ENCODE measurements at regions not wholly inside any gene's neighbourhood (a gene's known extent, or its start where the extent isn't known, plus 50 kb on each side); places are given as distances from the start of the nearest gene placed in this dataset.
"Not testable (repeated sequence)": the region's sequence is repeated elsewhere in the genome, so short reads cannot be mapped to it uniquely, and the experiment has no call there.

GRCh38 chr3:197408177-197408957, 110.0 kb upstream of the DLG1 start:
- DNase-seq (ENCODE audit: low read depth, low spot score) = no peak
- Histone ChIP-seq H3K4me1 (ENCODE audit: control insufficient read depth, insufficient read depth, low read length) (no peaks in the 10 kb centered on the region; the same call in 1 of the 2 replicates), H3K4me3 (ENCODE audit: low read length) (no peak overlapping the region), H3K36me3 (ENCODE audit: control insufficient read depth, insufficient read depth, low read length) (no peaks in the 10 kb centered on the region), H3K9me3 (ENCODE audit: control insufficient read depth, insufficient read depth, low read length) (peaks cover 3% of the 10 kb centered on the region; the same call in 1 of the 2 replicates), H3K27me3 (ENCODE audit: control insufficient read depth, insufficient read depth, low read length) (no peaks in the 10 kb centered on the region), H3K27ac (ENCODE audit: low read length) (no peak overlapping the region)
- no CpG with 5 or more reads among the region's 9 CpGs for WGBS (ENCODE audit: insufficient coverage, insufficient read length)

GRCh38 chr3:197407526-197407925, 109.1 kb upstream of the DLG1 start:
- WGBS (ENCODE audit: insufficient coverage, insufficient read length) = no CpG with 5 or more reads among the region's 3 CpGs
- Histone ChIP-seq H3K4me1 (ENCODE audit: control insufficient read depth, insufficient read depth, low read length) (no peaks in the 10 kb centered on the region; the same call in 1 of the 2 replicates), H3K27me3 (ENCODE audit: control insufficient read depth, insufficient read depth, low read length) (no peaks in the 10 kb centered on the region), H3K36me3 (ENCODE audit: control insufficient read depth, insufficient read depth, low read length) (no peaks in the 10 kb centered on the region), H3K9me3 (ENCODE audit: control insufficient read depth, insufficient read depth, low read length) (peaks cover 3% of the 10 kb centered on the region; the same call in 1 of the 2 replicates), H3K4me3 (ENCODE audit: low read length) (no peak overlapping the region), H3K27ac (ENCODE audit: low read length) (no peak overlapping the region)
- DNase-seq (ENCODE audit: low read depth, low spot score) = no peak

DNA sequence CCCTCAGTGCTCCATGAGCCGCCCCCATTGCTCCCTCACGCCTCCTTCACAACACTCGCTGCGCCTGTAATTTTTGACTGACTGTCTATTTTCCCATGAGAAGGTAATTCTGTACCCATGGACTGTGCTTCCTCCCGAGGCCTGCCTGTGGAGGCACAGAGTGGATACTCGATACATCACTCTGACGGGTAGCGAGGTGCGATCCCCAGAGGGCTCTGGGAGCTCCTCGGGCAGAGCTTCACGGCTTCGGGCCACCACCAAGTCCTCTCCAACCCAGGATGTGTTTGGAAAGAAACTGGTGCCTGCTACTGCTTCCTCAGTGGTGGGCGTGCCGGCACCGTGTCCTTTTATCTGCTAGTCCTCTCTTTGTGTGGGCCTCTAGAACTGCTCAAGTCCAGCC, 108.6 kb upstream of the DLG1 start:
- no peak for DNase-seq (ENCODE audit: low read depth, low spot score)
- H3K36me3 ChIP-seq (ENCODE audit: control insufficient read depth, insufficient read depth, low read length) = no peaks in the 10 kb centered on the region
- H3K4me3 ChIP-seq (ENCODE audit: low read length) = no peak overlapping the region
- no peaks in the 10 kb centered on the region; the same call in 1 of the 2 replicates for H3K4me1 ChIP-seq (ENCODE audit: control insufficient read depth, insufficient read depth, low read length)
- H3K27me3 ChIP-seq (ENCODE audit: control insufficient read depth, insufficient read depth, low read length) = no peaks in the 10 kb centered on the region
- no CpG with 5 or more reads among the region's 15 CpGs for WGBS (ENCODE audit: insufficient coverage, insufficient read length)
- peaks cover 3% of the 10 kb centered on the region; the same call in 1 of the 2 replicates for H3K9me3 ChIP-seq (ENCODE audit: control insufficient read depth, insufficient read depth, low read length)
- H3K27ac ChIP-seq (ENCODE audit: low read length) = no peak overlapping the region

DNA sequence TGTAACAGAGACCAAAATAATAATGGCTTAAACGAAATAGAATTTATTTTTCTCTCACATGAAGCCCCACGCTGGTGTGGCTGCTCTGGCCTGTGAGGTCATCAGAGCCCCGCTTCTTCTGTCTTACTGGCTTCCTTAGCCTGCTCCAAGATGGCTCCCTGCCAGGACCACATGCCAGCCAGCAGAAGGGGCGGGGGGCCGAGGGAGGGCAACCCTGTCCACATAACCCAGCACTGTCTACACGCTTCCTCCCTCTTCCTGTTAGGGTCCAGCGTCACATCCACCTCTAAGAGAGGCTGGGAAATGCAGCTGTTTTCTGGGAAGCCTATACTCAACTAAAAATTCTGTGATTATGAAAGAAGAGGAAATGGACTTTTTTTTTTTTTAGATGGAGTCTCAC, 107.9 kb upstream of the DLG1 start:
- WGBS (ENCODE audit: insufficient coverage, insufficient read length) = no CpG with 5 or more reads among the region's 7 CpGs
- H3K9me3 ChIP-seq (ENCODE audit: control insufficient read depth, insufficient read depth, low read length) = peaks cover 3% of the 10 kb centered on the region; the same call in 1 of the 2 replicates
- no peak overlapping the region for H3K4me3 ChIP-seq (ENCODE audit: low read length)
- no peaks in the 10 kb centered on the region; the same call in 1 of the 2 replicates for H3K4me1 ChIP-seq (ENCODE audit: control insufficient read depth, insufficient read depth, low read length)
- H3K36me3 ChIP-seq (ENCODE audit: control insufficient read depth, insufficient read depth, low read length) = no peaks in the 10 kb centered on the region
- no peak for DNase-seq (ENCODE audit: low read depth, low spot score)
- H3K27ac ChIP-seq (ENCODE audit: low read length) = no peak overlapping the region
- H3K27me3 ChIP-seq (ENCODE audit: control insufficient read depth, insufficient read depth, low read length) = no peaks in the 10 kb centered on the region

DNA sequence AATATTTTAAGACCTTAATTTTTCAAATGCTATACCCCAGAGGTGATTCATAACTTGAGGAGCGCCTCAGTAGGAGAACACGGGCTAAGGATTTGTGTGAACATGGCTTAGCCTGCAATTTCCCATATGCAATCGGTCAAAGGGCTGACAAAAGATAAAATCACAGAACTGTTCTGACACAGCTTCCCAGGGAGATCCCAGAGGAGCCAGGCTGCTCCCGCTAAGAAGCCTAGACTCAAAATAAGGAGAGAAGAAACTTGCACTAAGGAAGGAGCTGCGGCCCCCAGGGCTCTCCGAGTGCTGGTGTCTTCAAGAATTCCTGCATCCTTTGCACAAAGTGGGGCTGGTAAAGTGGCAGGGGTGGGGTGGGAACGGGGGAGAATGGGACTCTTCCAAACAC, 106.3 kb upstream of the DLG1 start:
- WGBS (ENCODE audit: insufficient coverage, insufficient read length) = no CpG with 5 or more reads among the region's 7 CpGs

GRCh38 chr3:197404030-197404429, 105.6 kb upstream of the DLG1 start:
- H3K36me3 ChIP-seq (ENCODE audit: control insufficient read depth, insufficient read depth, low read length) = no peaks in the 10 kb centered on the region
- H3K27ac ChIP-seq (ENCODE audit: low read length) = no peak overlapping the region
- no peaks in the 10 kb centered on the region for H3K27me3 ChIP-seq (ENCODE audit: control insufficient read depth, insufficient read depth, low read length)
- no CpG with 5 or more reads among the region's 12 CpGs for WGBS (ENCODE audit: insufficient coverage, insufficient read length)
- H3K9me3 ChIP-seq (ENCODE audit: control insufficient read depth, insufficient read depth, low read length) = peaks cover under 1% of the 10 kb centered on the region; the same call in 1 of the 2 replicates
- no peak overlapping the region for H3K4me3 ChIP-seq (ENCODE audit: low read length)
- H3K4me1 ChIP-seq (ENCODE audit: control insufficient read depth, insufficient read depth, low read length) = no peaks in the 10 kb centered on the region; the same call in 1 of the 2 replicates
- no peak for DNase-seq (ENCODE audit: low read depth, low spot score)

More for the DNA sequence above, 106.3 kb upstream of the DLG1 start:
- Histone ChIP-seq H3K27ac (ENCODE audit: low read length) (no peak overlapping the region), H3K4me3 (ENCODE audit: low read length) (no peak overlapping the region), H3K9me3 (ENCODE audit: control insufficient read depth, insufficient read depth, low read length) (peaks cover 3% of the 10 kb centered on the region; the same call in 1 of the 2 replicates), H3K4me1 (ENCODE audit: control insufficient read depth, insufficient read depth, low read length) (no peaks in the 10 kb centered on the region; the same call in 1 of the 2 replicates), H3K36me3 (ENCODE audit: control insufficient read depth, insufficient read depth, low read length) (no peaks in the 10 kb centered on the region), H3K27me3 (ENCODE audit: control insufficient read depth, insufficient read depth, low read length) (no peaks in the 10 kb centered on the region)
- DNase-seq (ENCODE audit: low read depth, low spot score) = no peak

DNA sequence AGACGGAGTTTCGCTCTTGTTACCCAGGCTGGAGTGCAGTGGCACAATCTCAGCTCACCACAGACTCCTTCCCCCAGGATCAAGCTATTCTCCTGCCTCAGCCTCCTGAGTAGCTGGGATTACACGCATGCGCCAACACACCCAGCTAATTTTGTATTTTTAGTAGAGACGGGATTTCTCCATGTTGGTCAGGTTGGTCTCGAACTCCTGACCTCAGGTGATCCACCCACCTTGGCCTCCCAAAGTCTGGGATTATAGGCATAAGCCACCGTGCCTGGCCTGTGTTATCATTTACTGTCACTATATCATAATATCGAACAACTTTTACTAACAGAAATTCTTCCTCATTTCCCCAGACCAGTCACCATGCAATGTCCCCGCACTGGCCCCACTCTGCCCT, 104.0 kb upstream of the DLG1 start:
- DNase-seq (ENCODE audit: low read depth, low spot score); H3K9me3 ChIP-seq (ENCODE audit: control insufficient read depth, insufficient read depth, low read length); H3K27ac ChIP-seq (ENCODE audit: low read length); H3K27me3 ChIP-seq (ENCODE audit: control insufficient read depth, insufficient read depth, low read length); H3K4me3 ChIP-seq (ENCODE audit: low read length); H3K36me3 ChIP-seq (ENCODE audit: control insufficient read depth, insufficient read depth, low read length); H3K4me1 ChIP-seq (ENCODE audit: control insufficient read depth, insufficient read depth, low read length): not testable (repeated sequence)
- WGBS (ENCODE audit: insufficient coverage, insufficient read length) = 100% methylated on average over 1 of the region's 9 CpGs

- no peaks in the 10 kb centered on the region for H3K27me3 ChIP-seq (ENCODE audit: control insufficient read depth, insufficient read depth, low read length)
Observed at GRCh38 chr3:197399486-197399885, 101.1 kb upstream of the DLG1 start.

GRCh38 chr3:197398286-197398878, 100.0 kb upstream of the DLG1 start:
- Histone ChIP-seq H3K4me1 (ENCODE audit: control insufficient read depth, insufficient read depth, low read length) (no peaks in the 10 kb centered on the region), H3K4me3 (ENCODE audit: low read length) (no peak overlapping the region), H3K36me3 (ENCODE audit: control insufficient read depth, insufficient read depth, low read length) (no peaks in the 10 kb centered on the region), H3K27me3 (ENCODE audit: control insufficient read depth, insufficient read depth, low read length) (no peaks in the 10 kb centered on the region), H3K27ac (ENCODE audit: low read length) (no peak overlapping the region), H3K9me3 (ENCODE audit: control insufficient read depth, insufficient read depth, low read length) (no peaks in the 10 kb centered on the region)
- DNase-seq (ENCODE audit: low read depth, low spot score) = no peak
- WGBS (ENCODE audit: insufficient coverage, insufficient read length) = 100% methylated on average over 1 of the region's 6 CpGs

More at GRCh38 chr3:197399486-197399885, 101.1 kb upstream of the DLG1 start:
- no CpG with 5 or more reads among the region's 4 CpGs for WGBS (ENCODE audit: insufficient coverage, insufficient read length)
- H3K36me3 ChIP-seq (ENCODE audit: control insufficient read depth, insufficient read depth, low read length) = no peaks in the 10 kb centered on the region
- H3K4me3 ChIP-seq (ENCODE audit: low read length) = no peak overlapping the region
- no peak overlapping the region for H3K27ac ChIP-seq (ENCODE audit: low read length)
- no peak for DNase-seq (ENCODE audit: low read depth, low spot score)
- no peaks in the 10 kb centered on the region; the same call in 1 of the 2 replicates for H3K4me1 ChIP-seq (ENCODE audit: control insufficient read depth, insufficient read depth, low read length)
- H3K9me3 ChIP-seq (ENCODE audit: control insufficient read depth, insufficient read depth, low read length) = no peaks in the 10 kb centered on the region

DNA sequence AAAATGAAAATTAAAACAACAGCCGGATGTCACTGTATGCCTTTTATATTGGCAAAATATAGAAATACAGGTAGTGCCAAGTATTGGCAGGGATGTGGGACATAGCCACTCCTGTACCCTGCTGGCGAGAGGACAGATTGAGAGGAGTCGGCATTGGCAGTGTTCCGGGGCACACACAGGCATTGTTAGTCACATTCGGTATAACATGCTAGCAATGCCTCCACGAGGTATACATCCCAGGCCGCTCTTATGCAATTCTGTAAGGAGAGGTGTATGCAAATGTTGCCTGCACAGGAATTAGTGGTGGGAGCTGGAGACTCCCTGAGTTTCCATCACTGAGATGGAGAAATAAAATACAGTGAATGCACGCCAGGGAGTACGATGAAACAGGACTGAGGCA, 99.4 kb upstream of the DLG1 start:
- Histone ChIP-seq H3K4me3 (ENCODE audit: low read length) (no peak overlapping the region), H3K9me3 (ENCODE audit: control insufficient read depth, insufficient read depth, low read length) (no peaks in the 10 kb centered on the region), H3K4me1 (ENCODE audit: control insufficient read depth, insufficient read depth, low read length) (no peaks in the 10 kb centered on the region), H3K36me3 (ENCODE audit: control insufficient read depth, insufficient read depth, low read length) (no peaks in the 10 kb centered on the region), H3K27me3 (ENCODE audit: control insufficient read depth, insufficient read depth, low read length) (no peaks in the 10 kb centered on the region), H3K27ac (ENCODE audit: low read length) (no peak overlapping the region)
- WGBS (ENCODE audit: insufficient coverage, insufficient read length) = no CpG with 5 or more reads among the region's 9 CpGs
- DNase-seq (ENCODE audit: low read depth, low spot score) = no peak

All from iPS DF 6.9 (cell line).